ENCODE measurements at regions not wholly inside any gene's neighbourhood (a gene's known extent, or its start where the extent isn't known, plus 50 kb on each side); places are given as distances from the start of the nearest gene placed in this dataset.

GRCh38 chr11:27907091-27907490 is 200.9 kb downstream of the KIF18A start:
- DNase-seq (ENCODE audit: low read depth): no peak

GRCh38 chr11:27904358-27905055 is 203.4 kb downstream of the KIF18A start:
- peak; percentile 93 for DNase-seq (ENCODE audit: low read depth)

GRCh38 chr11:27902981-27903624 is 202.8 kb upstream of the BDNF start:
- peak; percentile 80 for DNase-seq (ENCODE audit: low read depth)

- no peak for DNase-seq (ENCODE audit: low read depth)
These were observed 197.9 kb upstream of the BDNF start for GRCh38 chr11:27898166-27898565.

GRCh38 chr11:27896096-27896495 is 195.8 kb upstream of the BDNF start:
- DNase-seq (ENCODE audit: low read depth): no peak

- no peak for DNase-seq (ENCODE audit: low read depth)
These were observed 194.3 kb upstream of the BDNF start for GRCh38 chr11:27894552-27894951.

- DNase-seq (ENCODE audit: low read depth): no peak
These were observed 186.6 kb upstream of the BDNF start for GRCh38 chr11:27886857-27887256.

- DNase-seq (ENCODE audit: low read depth): peak; percentile 54
These were observed 181.9 kb upstream of the BDNF start for GRCh38 chr11:27882066-27882697.

- DNase-seq (ENCODE audit: low read depth): peak; percentile 57
These were observed 175.8 kb upstream of the BDNF start for GRCh38 chr11:27875831-27876775.

GRCh38 chr11:27874998-27875830 is 175.0 kb upstream of the BDNF start:
- DNase-seq (ENCODE audit: low read depth): no peak

GRCh38 chr11:27873664-27874063 is 173.4 kb upstream of the BDNF start:
- no peak for DNase-seq (ENCODE audit: low read depth)

- DNase-seq (ENCODE audit: low read depth): no peak
These were observed 170.8 kb upstream of the BDNF start for GRCh38 chr11:27871056-27871455.

- DNase-seq (ENCODE audit: low read depth): no peak
These were observed 169.4 kb upstream of the BDNF start for GRCh38 chr11:27869701-27870100.

- no peak for DNase-seq (ENCODE audit: low read depth)
These were observed 168.5 kb upstream of the BDNF start for GRCh38 chr11:27868709-27869108.

- DNase-seq (ENCODE audit: low read depth): peak; percentile 25
These were observed 168.0 kb upstream of the BDNF start for GRCh38 chr11:27868226-27868625.

GRCh38 chr11:27865105-27865504 is 164.8 kb upstream of the BDNF start:
- DNase-seq (ENCODE audit: low read depth): no peak

- no peak for DNase-seq (ENCODE audit: low read depth)
These were observed 164.4 kb upstream of the BDNF start for GRCh38 chr11:27864611-27865010.

GRCh38 chr11:27864091-27864491 is 163.8 kb upstream of the BDNF start:
- DNase-seq (ENCODE audit: low read depth): no peak

- no peak for DNase-seq (ENCODE audit: low read depth)
These were observed 163.4 kb upstream of the BDNF start for GRCh38 chr11:27863637-27864036.

GRCh38 chr11:27861706-27862430 is 161.6 kb upstream of the BDNF start:
- peak; percentile 91 for DNase-seq (ENCODE audit: low read depth)

GRCh38 chr11:27860811-27861210 is 160.6 kb upstream of the BDNF start:
- DNase-seq (ENCODE audit: low read depth): no peak

All from EH (cell line).